ENCODE measurements at regions not wholly inside any gene's neighbourhood (a gene's known extent, or its start where the extent isn't known, plus 50 kb on each side); places are given as distances from the start of the nearest gene placed in this dataset.

GRCh38 chr6:20312606-20313005, 89.1 kb upstream of the E2F3 start:
- FAIRE-seq: no peak
- no peak for DNase-seq (ENCODE audit: insufficient read length, low spot score)

GRCh38 chr6:20313051-20313450, 88.6 kb upstream of the E2F3 start:
- no peak for FAIRE-seq

GRCh38 chr6:20313960-20314530, 87.6 kb upstream of the E2F3 start:
- no peak for FAIRE-seq
- no peak for DNase-seq (ENCODE audit: insufficient read length, low spot score)

More at GRCh38 chr6:20313051-20313450, 88.6 kb upstream of the E2F3 start:
- DNase-seq (ENCODE audit: insufficient read length, low spot score): no peak

GRCh38 chr6:20314866-20315845, 86.5 kb upstream of the E2F3 start:
- DNase-seq (ENCODE audit: insufficient read length, low spot score) (no peak), FAIRE-seq (no peak)

GRCh38 chr6:20317430-20317829, 84.2 kb upstream of the E2F3 start:
- DNase-seq (ENCODE audit: insufficient read length, low spot score): no peak
- no peak for FAIRE-seq

GRCh38 chr6:20318851-20319387, 82.8 kb upstream of the E2F3 start:
- DNase-seq (ENCODE audit: insufficient read length, low spot score): no peak
- no peak for FAIRE-seq

GRCh38 chr6:20319520-20320357, 81.9 kb upstream of the E2F3 start:
- no peak for FAIRE-seq
- DNase-seq (ENCODE audit: insufficient read length, low spot score): no peak

GRCh38 chr6:20325641-20326421, 75.8 kb upstream of the E2F3 start:
- DNase-seq (ENCODE audit: insufficient read length, low spot score) (no peak), FAIRE-seq (no peak)

- DNase-seq (ENCODE audit: insufficient read length, low spot score) (no peak), FAIRE-seq (no peak)
Observed at GRCh38 chr6:20326422-20326728, 75.3 kb upstream of the E2F3 start.

GRCh38 chr6:20327141-20327540, 74.5 kb upstream of the E2F3 start:
- FAIRE-seq: no peak
- no peak for DNase-seq (ENCODE audit: insufficient read length, low spot score)

- no peak for FAIRE-seq
- no peak for DNase-seq (ENCODE audit: insufficient read length, low spot score)
Observed at GRCh38 chr6:20328266-20328923, 73.3 kb upstream of the E2F3 start.

GRCh38 chr6:20328924-20329300, 72.8 kb upstream of the E2F3 start:
- FAIRE-seq (no peak), DNase-seq (ENCODE audit: insufficient read length, low spot score) (no peak)

GRCh38 chr6:20331042-20331441, 70.6 kb upstream of the E2F3 start:
- DNase-seq (ENCODE audit: insufficient read length, low spot score): no peak
- no peak for FAIRE-seq

- FAIRE-seq (no peak), DNase-seq (ENCODE audit: insufficient read length, low spot score) (no peak)
Observed at GRCh38 chr6:20331625-20332024, 70.1 kb upstream of the E2F3 start.

GRCh38 chr6:20332441-20333006, 69.2 kb upstream of the E2F3 start:
- FAIRE-seq (no peak), DNase-seq (ENCODE audit: insufficient read length, low spot score) (no peak)

- no peak for DNase-seq (ENCODE audit: insufficient read length, low spot score)
- FAIRE-seq: no peak
Observed at GRCh38 chr6:20333721-20334269, 67.9 kb upstream of the E2F3 start.

GRCh38 chr6:20334334-20334733, 67.3 kb upstream of the E2F3 start:
- no peak for FAIRE-seq
- DNase-seq (ENCODE audit: insufficient read length, low spot score): no peak

GRCh38 chr6:20334962-20335361, 66.7 kb upstream of the E2F3 start:
- FAIRE-seq: no peak
- DNase-seq (ENCODE audit: insufficient read length, low spot score): no peak

GRCh38 chr6:20335872-20336271, 65.8 kb upstream of the E2F3 start:
- FAIRE-seq (no peak), DNase-seq (ENCODE audit: insufficient read length, low spot score) (no peak)

All from HTR-8/SVneo (cell line).